Esophagus squamous epithelium (tissue), 5 donors: ENCODE measurements at regions not wholly inside any gene's neighbourhood (a gene's known extent, or its start where the extent isn't known, plus 50 kb on each side); places are given as distances from the start of the nearest gene placed in this dataset.

Source experiments
- DNase-seq: peaks from one replicate; lab custom pipeline; 2025; lab: John Stamatoyannopoulos, UW
- H3K27ac ChIP-seq, 4 donors: fragments of 200-600 bp; sonication (generic); one replicate each; pipeline ENCODE4 v1.5.1; 2016 to 2019; ENCODE audit warnings: mild to moderate bottlenecking in 1 of 4
- H3K27me3 ChIP-seq, 4 donors: fragments of 200-600 bp; sonication (generic); 1 replicate in 3 of 4; 2 replicates in 1 of 4; pipeline versions ENCODE4 v1.5.1 to v1.6.0; 2017 to 2021; ENCODE audit warnings: antibody characterized with exemption in 1 of 4
- H3K36me3 ChIP-seq, 3 donors: fragments of 200-600 bp; sonication (generic); one replicate each; pipeline ENCODE4 v1.5.1; 2016 to 2019
- H3K4me1 ChIP-seq, 3 donors: fragments of 200-600 bp; sonication (generic); one replicate each; pipeline ENCODE4 v1.5.1; 2017 to 2019
- H3K4me3 ChIP-seq, 4 donors: fragments of 200-600 bp; sonication (generic); 1 replicate in 3 of 4; 2 replicates in 1 of 4; pipeline ENCODE4 v1.5.1; 2016 to 2019; ENCODE audit warnings: mild to moderate bottlenecking in 2 of 4, moderate library complexity in 1 of 4
- H3K9me3 ChIP-seq, 3 donors: fragments of 200-600 bp; sonication (generic); one replicate each; pipeline ENCODE4 v1.5.1; 2016 to 2019
- CTCF ChIP-seq, 6 experiments: fragments of 450-650 bp in 4 of 6; fragments of 200-600 bp in 2 of 6; sonication (generic) in 2 of 6; IDR thresholded peaks; one replicate each; pipeline ENCODE4 v1.5.1; 2016 to 2019; ENCODE audit warnings: antibody characterized with exemption in 6 of 6, mild to moderate bottlenecking in 4 of 6, moderate library complexity in 4 of 6
- POLR2A ChIP-seq, 4 donors: fragments of 450-650 bp; IDR thresholded peaks; one replicate each; pipeline ENCODE4 v1.6.1; 2017; ENCODE audit warnings: antibody characterized with exemption in 4 of 4, mild to moderate bottlenecking in 4 of 4, moderate library complexity in 3 of 4
- WGBS, 2 donors: methylation state at CpG; one replicate each; pipeline ENCODE4 v1.1.5; 2018; 5-methylcytosine and 5-hydroxymethylcytosine counted together
- intact Hi-C: fragments of 100-400 bp; cut with DNase I; formaldehyde crosslinking; loops from one replicate; pipeline ENCODE4 v1.15.0; 2022
- donor health status: DM: yes; HTN: yes; CAD: no.

DNA sequence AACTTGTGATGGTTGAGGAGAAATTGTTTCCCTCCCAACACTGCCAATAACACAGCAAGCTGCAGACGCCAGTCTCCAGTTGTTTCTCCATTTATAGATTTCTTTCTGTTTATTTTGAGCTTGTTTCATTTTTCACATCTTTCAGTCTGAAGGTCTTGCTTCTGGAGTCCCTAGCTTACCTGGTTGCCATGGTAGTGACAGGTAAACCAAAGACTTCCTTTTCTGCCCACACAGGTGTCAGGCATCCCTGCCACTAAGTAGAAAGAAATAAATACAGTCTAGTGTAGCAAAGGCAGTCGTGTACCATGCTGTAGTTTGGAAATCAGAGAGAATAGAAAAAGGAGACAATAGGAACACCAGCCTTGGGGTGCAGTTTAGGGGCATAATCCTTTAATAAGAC is 82.8 kb downstream of the MARCHF4 start:
- no peak overlapping the region for H3K4me3 ChIP-seq
- intact Hi-C loops, result no loop called here
- WGBS, 2 donors, result 20 to 31% methylated on average over 1 to 2 of the region's 2 CpGs
- H3K27me3 ChIP-seq, result peaks cover 0 to 29% (median 0%) of the 10 kb centered on the region in 4 donors
- H3K4me1 ChIP-seq, result peaks cover 0 to 35% (median 4%) of the 10 kb centered on the region in 3 donors
- TF ChIP-seq POLR2A (IDR thresholded peaks at IDR 0.05) (no peak), CTCF (IDR thresholded peaks at IDR 0.05) (no peak)
- no peak overlapping the region for H3K27ac ChIP-seq
- no peak for DNase-seq
- H3K36me3 ChIP-seq, result no peaks in the 10 kb centered on the region
- no peaks in the 10 kb centered on the region for H3K9me3 ChIP-seq

DNA sequence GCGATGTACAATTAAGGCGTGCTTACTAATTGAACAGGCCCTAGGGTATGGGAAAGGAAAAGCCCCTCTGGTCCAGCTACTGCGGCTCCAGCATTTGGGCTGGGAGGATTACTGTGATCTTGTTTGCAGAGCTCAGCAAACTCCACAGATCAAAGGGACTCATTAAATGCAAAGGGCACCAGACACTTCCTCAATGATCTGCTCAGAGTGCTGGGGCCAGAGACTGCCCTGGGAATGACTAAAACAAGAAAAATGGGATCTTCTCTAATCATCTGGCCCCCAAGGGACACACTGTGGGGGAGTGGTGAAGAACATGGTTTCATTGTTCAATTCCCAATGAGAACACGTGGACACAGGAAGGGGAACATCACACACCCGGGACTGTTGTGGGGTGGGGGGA is 85.0 kb downstream of the MARCHF4 start:
- H3K9me3 ChIP-seq, result no peaks in the 10 kb centered on the region
- 0% methylated on average over 1 of the region's 5 CpGs for WGBS, 2 donors
- TF ChIP-seq CTCF (IDR thresholded peaks at IDR 0.05), result no peak
- TF ChIP-seq POLR2A (IDR thresholded peaks at IDR 0.05), result no peak
- no peak for DNase-seq
- H3K36me3 ChIP-seq, result no peaks in the 10 kb centered on the region
- peaks cover 0 to 40% (median 0%) of the 10 kb centered on the region in 4 donors for H3K27me3 ChIP-seq
- intact Hi-C loops, result no loop called here
- peaks cover 0 to 17% (median 0%) of the 10 kb centered on the region in 3 donors for H3K4me1 ChIP-seq
- no peak overlapping the region for H3K4me3 ChIP-seq
- H3K27ac ChIP-seq, result no peak overlapping the region

GRCh38 chr2:216286616-216287231 is 85.6 kb downstream of the MARCHF4 start:
- H3K27ac ChIP-seq, result no peak overlapping the region
- WGBS, 2 donors, result 34 to 42% methylated on average over 8 of the region's 8 CpGs
- no peak overlapping the region for H3K4me3 ChIP-seq
- intact Hi-C loops, result no loop called here
- H3K27me3 ChIP-seq, result peaks cover 0 to 40% (median 0%) of the 10 kb centered on the region in 4 donors
- peaks cover 0 to 17% (median 0%) of the 10 kb centered on the region in 3 donors for H3K4me1 ChIP-seq
- H3K36me3 ChIP-seq, result no peaks in the 10 kb centered on the region
- H3K9me3 ChIP-seq, result no peaks in the 10 kb centered on the region
- DNase-seq, result no peak
- TF ChIP-seq POLR2A (IDR thresholded peaks at IDR 0.05), result no peak
- no peak for TF ChIP-seq CTCF (IDR thresholded peaks at IDR 0.05)

GRCh38 chr2:216285701-216286100 is 86.6 kb downstream of the MARCHF4 start:
- WGBS, 2 donors, result 0 to 23% methylated on average over 1 to 4 of the region's 7 CpGs
- H3K36me3 ChIP-seq, result no peaks in the 10 kb centered on the region
- H3K27me3 ChIP-seq, result peaks cover 0 to 40% (median 0%) of the 10 kb centered on the region in 4 donors
- H3K27ac ChIP-seq, result no peak overlapping the region
- no peak overlapping the region for H3K4me3 ChIP-seq
- DNase-seq, result no peak
- intact Hi-C loops, result no loop called here
- TF ChIP-seq CTCF (IDR thresholded peaks at IDR 0.05) (no peak), POLR2A (IDR thresholded peaks at IDR 0.05) (no peak)
- H3K4me1 ChIP-seq, result peaks cover 0 to 17% (median 0%) of the 10 kb centered on the region in 3 donors
- no peaks in the 10 kb centered on the region for H3K9me3 ChIP-seq

DNA sequence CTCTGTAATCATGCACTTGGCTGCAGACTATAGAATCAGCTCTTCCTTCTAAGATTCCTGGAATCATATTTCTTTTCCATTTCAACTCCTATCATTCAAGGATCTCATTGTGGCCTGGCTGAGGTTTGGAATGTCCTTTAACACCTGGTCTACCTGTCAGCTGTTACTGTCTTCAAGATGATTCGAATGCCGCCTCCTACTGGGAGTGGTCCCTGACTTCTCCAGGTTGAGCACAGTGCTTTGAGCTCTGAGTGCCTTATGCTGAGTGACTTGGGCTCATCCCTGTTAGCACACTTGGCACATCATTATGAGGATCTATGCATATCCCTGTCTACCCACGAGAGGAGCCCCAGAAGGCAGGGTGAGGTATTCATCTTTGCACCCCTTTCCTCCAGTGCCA is 87.6 kb downstream of the MARCHF4 start:
- H3K36me3 ChIP-seq, result no peaks in the 10 kb centered on the region
- H3K27me3 ChIP-seq, result peaks cover 0 to 35% (median 0%) of the 10 kb centered on the region in 4 donors
- peaks cover 0 to 17% (median 0%) of the 10 kb centered on the region in 3 donors for H3K4me1 ChIP-seq
- DNase-seq, result no peak
- H3K27ac ChIP-seq, result no peak overlapping the region
- no peak for TF ChIP-seq POLR2A (IDR thresholded peaks at IDR 0.05)
- no peak for TF ChIP-seq CTCF (IDR thresholded peaks at IDR 0.05)
- intact Hi-C loops, result no loop called here
- H3K4me3 ChIP-seq, result no peak overlapping the region
- no peaks in the 10 kb centered on the region for H3K9me3 ChIP-seq
- 62 to 68% methylated on average over 3 of the region's 3 CpGs for WGBS, 2 donors
